ENCODE measurements at regions not wholly inside any gene's neighbourhood (a gene's known extent, or its start where the extent isn't known, plus 50 kb on each side); places are given as distances from the start of the nearest gene placed in this dataset.
A peak's percentile ranks its signal among the peaks of the same experiment; 100 is the strongest.

- no peak for DNase-seq (ENCODE audit: low spot score)
- in situ Hi-C loops (cut with MboI; ENCODE audit: low pct_unique_long_range_greater_than_20kb, low sequenced_read_pairs, unreplicated experiment): no loop called here
- no peak for TF ChIP-seq CTCF (IDR thresholded peaks at IDR 0.05; ENCODE audit: extremely low read depth, insufficient read depth, missing control alignments)
Measured at GRCh38 chr1:238832106-238832505, 554.3 kb upstream of the CHRM3 start.

- in situ Hi-C loops (cut with MboI; ENCODE audit: low pct_unique_long_range_greater_than_20kb, low sequenced_read_pairs, unreplicated experiment): no loop called here
- no peak for TF ChIP-seq CTCF (IDR thresholded peaks at IDR 0.05; ENCODE audit: extremely low read depth, insufficient read depth, missing control alignments)
Measured at GRCh38 chr1:238830036-238830611, 556.2 kb upstream of the CHRM3 start.

GRCh38 chr1:238826891-238827290 lies 559.5 kb upstream of the CHRM3 start:
- DNase-seq (ENCODE audit: low spot score): no peak
- in situ Hi-C loops (cut with MboI; ENCODE audit: low pct_unique_long_range_greater_than_20kb, low sequenced_read_pairs, unreplicated experiment): no loop called here
- peak; percentile 2 for TF ChIP-seq CTCF (IDR thresholded peaks at IDR 0.05; ENCODE audit: extremely low read depth, insufficient read depth, missing control alignments)

More at GRCh38 chr1:238830036-238830611, 556.2 kb upstream of the CHRM3 start:
- DNase-seq (ENCODE audit: low spot score): no peak

- DNase-seq (ENCODE audit: low spot score): no peak
- no peak for TF ChIP-seq CTCF (IDR thresholded peaks at IDR 0.05; ENCODE audit: extremely low read depth, insufficient read depth, missing control alignments)
- in situ Hi-C loops (cut with MboI; ENCODE audit: low pct_unique_long_range_greater_than_20kb, low sequenced_read_pairs, unreplicated experiment): no loop called here
Measured at GRCh38 chr1:238823416-238823815, 563.0 kb upstream of the CHRM3 start.

- TF ChIP-seq CTCF (IDR thresholded peaks at IDR 0.05; ENCODE audit: extremely low read depth, insufficient read depth, missing control alignments): no peak
- in situ Hi-C loops (cut with MboI; ENCODE audit: low pct_unique_long_range_greater_than_20kb, low sequenced_read_pairs, unreplicated experiment): no loop called here
Measured at GRCh38 chr1:238811211-238811879, 575.0 kb upstream of the CHRM3 start.

GRCh38 chr1:238790882-238791281 lies 595.5 kb upstream of the CHRM3 start:
- in situ Hi-C loops (cut with MboI; ENCODE audit: low pct_unique_long_range_greater_than_20kb, low sequenced_read_pairs, unreplicated experiment): no loop called here
- DNase-seq (ENCODE audit: low spot score): no peak
- TF ChIP-seq CTCF (IDR thresholded peaks at IDR 0.05; ENCODE audit: extremely low read depth, insufficient read depth, missing control alignments): no peak

More at GRCh38 chr1:238811211-238811879, 575.0 kb upstream of the CHRM3 start:
- DNase-seq (ENCODE audit: low spot score): no peak
